ENCODE measurements at regions not wholly inside any gene's neighbourhood (a gene's known extent, or its start where the extent isn't known, plus 50 kb on each side); places are given as distances from the start of the nearest gene placed in this dataset.

- Histone ChIP-seq H3K4me3 (no peak overlapping the region), H3K27me3 (no peaks in the 10 kb centered on the region), H3K4me1 (no peaks in the 10 kb centered on the region), H3K36me3 (no peaks in the 10 kb centered on the region), H3K27ac (no peak overlapping the region), H3K9me3 (no peaks in the 10 kb centered on the region)
- no peak for DNase-seq (ENCODE audit: low spot score in 2 of 2)
- TF ChIP-seq POLR2A (IDR thresholded peaks at IDR 0.05) = no peak
- intact Hi-C loops (cut with DNase I; ENCODE audit: low total_unique reads) = loop anchor here (10.0 kb wide), 1 partner anchor 786 kb away; no protein-coding TSS in a partner anchor
Observed at GRCh38 chr17:34758316-34758715, 178.9 kb downstream of the TMEM132E start.

- H3K27ac ChIP-seq = no peak overlapping the region
- no peaks in the 10 kb centered on the region for H3K4me1 ChIP-seq
- no peaks in the 10 kb centered on the region for H3K9me3 ChIP-seq
- H3K27me3 ChIP-seq = no peaks in the 10 kb centered on the region
- no peak for DNase-seq (ENCODE audit: low spot score in 2 of 2)
- H3K4me3 ChIP-seq = no peak overlapping the region
- intact Hi-C loops (cut with DNase I; ENCODE audit: low total_unique reads) = loop anchor here (10.0 kb wide), 1 partner anchor 787 kb away; no protein-coding TSS in a partner anchor
- TF ChIP-seq POLR2AphosphoS5 (IDR thresholded peaks at IDR 0.05) (no peak), POLR2A (IDR thresholded peaks at IDR 0.05) (no peak), CTCF (IDR thresholded peaks at IDR 0.05) (no peak)
- no peaks in the 10 kb centered on the region for H3K36me3 ChIP-seq
Observed at GRCh38 chr17:34757611-34758010, 178.2 kb downstream of the TMEM132E start.

- no peaks in the 10 kb centered on the region for H3K4me1 ChIP-seq
- H3K27me3 ChIP-seq = no peaks in the 10 kb centered on the region
- no peak overlapping the region for H3K27ac ChIP-seq
- H3K9me3 ChIP-seq = no peaks in the 10 kb centered on the region
- TF ChIP-seq POLR2AphosphoS5 (IDR thresholded peaks at IDR 0.05) (no peak), POLR2A (IDR thresholded peaks at IDR 0.05) (no peak), CTCF (IDR thresholded peaks at IDR 0.05) (no peak)
- no peak for DNase-seq (ENCODE audit: low spot score in 2 of 2)
- no peaks in the 10 kb centered on the region for H3K36me3 ChIP-seq
- H3K4me3 ChIP-seq = no peak overlapping the region
- intact Hi-C loops (cut with DNase I; ENCODE audit: low total_unique reads) = loop anchor here (10.0 kb wide), 1 partner anchor 788 kb away; no protein-coding TSS in a partner anchor
Observed at GRCh38 chr17:34757106-34757505, 177.7 kb downstream of the TMEM132E start.

GRCh38 chr17:34756637-34757021 lies 177.2 kb downstream of the TMEM132E start:
- Histone ChIP-seq H3K4me3 (no peak overlapping the region), H3K27ac (no peak overlapping the region), H3K9me3 (no peaks in the 10 kb centered on the region), H3K36me3 (no peaks in the 10 kb centered on the region), H3K4me1 (no peaks in the 10 kb centered on the region), H3K27me3 (no peaks in the 10 kb centered on the region)
- TF ChIP-seq POLR2A (IDR thresholded peaks at IDR 0.05) = no peak
- no peak for TF ChIP-seq CTCF (IDR thresholded peaks at IDR 0.05)
- TF ChIP-seq POLR2AphosphoS5 (IDR thresholded peaks at IDR 0.05) = no peak
- DNase-seq (ENCODE audit: low spot score in 2 of 2) = no peak
- intact Hi-C loops (cut with DNase I; ENCODE audit: low total_unique reads) = loop anchor here (10.0 kb wide), 1 partner anchor 788 kb away; no protein-coding TSS in a partner anchor

GRCh38 chr17:34755981-34756636 lies 176.7 kb downstream of the TMEM132E start:
- Histone ChIP-seq H3K4me3 (no peak overlapping the region), H3K4me1 (no peaks in the 10 kb centered on the region), H3K27ac (no peak overlapping the region), H3K27me3 (no peaks in the 10 kb centered on the region), H3K9me3 (no peaks in the 10 kb centered on the region), H3K36me3 (no peaks in the 10 kb centered on the region)
- TF ChIP-seq POLR2AphosphoS5 (IDR thresholded peaks at IDR 0.05) (no peak), CTCF (IDR thresholded peaks at IDR 0.05) (no peak), POLR2A (IDR thresholded peaks at IDR 0.05) (no peak)
- intact Hi-C loops (cut with DNase I; ENCODE audit: low total_unique reads) = loop anchor here (10.0 kb wide), 1 partner anchor 789 kb away; no protein-coding TSS in a partner anchor
- DNase-seq (ENCODE audit: low spot score in 2 of 2) = no peak

All from breast epithelium (tissue), 4 donors.